Left ventricle myocardium superior (tissue), 1 donor: ENCODE measurements at regions not wholly inside any gene's neighbourhood (a gene's known extent, or its start where the extent isn't known, plus 50 kb on each side); places are given as distances from the start of the nearest gene placed in this dataset.
"Not testable (repeated sequence)": the region's sequence is repeated elsewhere in the genome, so short reads cannot be mapped to it uniquely, and the experiment has no call there.

Experiments used
- ATAC-seq: fragments of 200-7000 bp; cut with Tn5 transposase; one replicate; pipeline ENCODE4 v1.9.1; 2020; ENCODE audit warnings: mild to moderate bottlenecking, moderate library complexity
- DNase-seq: peaks from one replicate; pipeline ENCODE4 v3.0.0-alpha.2; 2020
- intact Hi-C: fragments of 100-400 bp; cut with micrococcal nuclease; formaldehyde crosslinking; loops from one replicate; pipeline ENCODE4 v1.11.0; 2022
- donor health status: DM: no; HTN: yes; CAD: no; lungs with severe emphysema.

DNA sequence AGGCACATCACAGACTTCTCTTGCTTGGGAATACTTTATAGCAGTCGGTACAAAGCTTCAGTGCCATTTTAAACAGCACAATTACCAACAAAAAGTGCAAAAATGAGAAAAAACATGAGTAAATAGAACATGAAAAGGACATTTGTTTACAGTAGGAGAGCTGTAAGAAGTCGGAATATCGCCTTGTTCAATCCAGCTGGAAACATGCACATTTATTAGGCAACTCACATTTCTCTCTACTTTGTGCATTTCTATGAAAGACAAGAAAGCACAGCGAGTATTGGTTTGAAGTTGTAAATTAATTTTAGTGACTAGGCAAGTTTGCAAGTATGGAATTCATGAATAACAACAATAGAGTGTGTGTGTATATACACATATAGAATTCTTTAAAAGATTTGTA lies 484.7 kb downstream of the DACH1 start:
- ATAC-seq (no peak), DNase-seq (no peak)
- intact Hi-C loops = no loop called here

DNA sequence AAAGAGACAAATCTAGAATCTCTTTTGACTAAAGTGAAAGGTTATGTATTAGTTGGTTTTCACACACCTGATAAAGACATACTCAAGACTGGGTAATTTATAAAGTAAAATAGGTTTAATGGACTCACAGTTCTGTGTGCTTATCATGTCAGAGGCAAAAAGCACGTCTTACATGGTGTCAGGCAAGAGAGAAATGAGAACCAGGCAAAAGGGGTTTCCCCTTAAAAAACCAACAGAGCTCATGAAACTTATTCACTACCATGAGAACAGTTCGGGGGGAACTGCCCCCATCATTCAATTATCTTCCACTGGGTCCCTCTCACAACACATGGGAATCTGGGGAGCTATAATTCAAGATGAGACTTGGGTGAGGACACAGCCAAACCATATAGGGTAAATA lies 486.8 kb downstream of the DACH1 start:
- no peak for DNase-seq
- no peak for ATAC-seq
- intact Hi-C loops = no loop called here

DNA sequence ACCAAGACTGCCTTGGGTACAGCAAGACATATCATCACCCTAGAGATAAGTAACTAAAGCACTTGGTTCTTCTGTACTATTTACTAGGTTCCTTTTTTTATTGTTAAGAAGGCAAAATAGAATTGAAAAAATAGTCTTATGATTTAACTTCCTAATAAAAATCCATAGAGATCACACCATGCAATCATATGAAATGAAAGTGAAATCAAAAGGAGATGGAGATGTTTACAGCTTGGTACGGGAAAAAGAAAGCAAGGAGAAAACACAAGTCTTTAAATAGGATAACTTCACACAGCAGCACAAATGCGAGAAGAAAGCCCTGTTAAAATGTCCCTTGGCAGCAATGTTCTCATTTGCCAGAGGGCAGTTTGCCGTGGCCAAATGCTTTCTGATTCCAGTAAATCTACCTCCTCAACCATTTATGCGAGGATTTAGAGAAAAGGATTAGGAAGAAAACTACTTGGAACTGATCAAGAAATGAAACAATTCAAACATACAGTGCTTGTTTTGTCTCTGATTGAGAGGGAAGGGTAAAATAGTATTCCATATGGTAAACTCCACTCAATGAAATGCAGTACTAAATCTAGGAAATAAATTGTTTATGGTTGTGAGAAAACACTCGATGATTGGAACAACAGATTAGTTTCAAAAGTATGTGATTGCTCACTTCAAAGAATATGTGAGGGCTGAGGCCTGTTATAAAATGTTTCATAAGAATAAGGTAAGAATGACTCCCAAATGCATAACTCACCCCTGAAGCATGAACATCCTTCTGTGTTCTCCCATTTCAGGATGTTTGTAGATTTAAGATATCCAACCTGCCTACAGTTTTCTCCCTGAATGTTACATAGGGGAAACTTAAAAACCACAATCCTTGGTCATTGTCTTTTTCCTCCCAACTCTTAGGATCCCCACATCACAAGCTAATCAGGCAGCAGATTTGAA lies 487.8 kb downstream of the DACH1 start:
- DNase-seq (no peak), ATAC-seq (no peak)
- intact Hi-C loops = no loop called here

DNA sequence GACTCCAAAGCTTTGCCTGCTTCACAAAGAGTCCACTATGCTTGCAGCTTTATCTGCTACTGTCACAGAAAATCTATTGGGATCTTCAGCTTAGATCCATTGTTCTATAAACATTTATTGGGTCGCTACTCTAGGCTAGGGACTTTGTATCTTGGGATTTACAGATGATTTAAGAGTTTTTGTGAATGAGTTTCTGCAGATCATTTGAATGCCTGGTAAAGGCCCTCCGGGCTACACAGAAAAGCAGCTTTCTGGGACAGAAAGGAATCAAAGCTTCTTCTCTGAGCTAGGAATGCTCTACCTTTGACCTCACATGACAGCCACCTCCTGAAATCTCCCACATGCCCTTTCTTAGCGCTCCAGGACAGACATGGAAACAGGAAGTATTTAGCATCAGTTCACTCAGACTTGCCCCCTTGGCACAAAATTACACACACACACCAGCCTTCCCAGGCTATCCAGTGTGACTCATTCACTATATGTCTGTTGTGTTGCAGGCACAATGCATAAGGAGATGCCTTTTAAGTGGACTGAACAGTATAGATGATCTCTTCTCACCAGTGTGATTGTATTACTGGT lies 492.4 kb downstream of the DACH1 start:
- ATAC-seq (no peak), DNase-seq (no peak)
- intact Hi-C loops = no loop called here

DNA sequence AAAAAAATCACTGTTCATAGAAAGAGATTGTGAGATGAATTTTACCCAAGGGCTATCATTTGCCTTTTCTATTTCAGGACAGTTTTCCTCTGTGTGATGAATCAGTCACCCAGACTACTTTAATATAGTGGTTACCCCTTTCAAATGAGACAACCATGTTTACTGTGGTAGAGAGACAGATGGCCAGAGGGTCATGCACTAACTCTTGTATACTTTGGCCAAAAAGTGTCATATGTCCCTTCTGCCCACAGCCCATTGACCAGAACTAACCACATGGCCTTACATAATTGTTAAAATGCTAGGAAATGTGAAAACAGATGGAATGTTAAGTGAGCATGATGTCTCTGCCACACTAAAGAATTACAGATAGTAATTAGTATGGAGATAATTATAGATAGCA lies 498.7 kb downstream of the DACH1 start:
- intact Hi-C loops = no loop called here
- ATAC-seq (no peak), DNase-seq (no peak)

DNA sequence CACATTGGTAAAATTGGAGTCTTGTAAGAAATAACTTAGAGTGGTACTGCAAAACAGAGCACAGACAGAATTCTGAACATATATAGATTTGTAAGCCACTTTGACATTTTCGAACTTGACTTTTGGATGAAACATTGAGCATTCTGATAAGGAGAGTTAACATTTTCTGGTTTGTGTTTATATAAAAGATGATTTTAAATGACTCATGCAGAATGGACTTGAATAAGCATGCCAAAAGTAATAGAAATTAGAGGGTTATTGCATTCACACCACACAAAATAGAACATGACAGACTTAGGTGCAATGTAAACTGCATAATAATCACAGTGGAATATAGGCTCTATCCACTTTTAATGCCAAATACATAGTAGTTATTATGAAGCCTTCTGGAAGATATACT lies 507.0 kb downstream of the DACH1 start:
- DNase-seq (no peak), ATAC-seq (no peak)
- intact Hi-C loops = no loop called here

DNA sequence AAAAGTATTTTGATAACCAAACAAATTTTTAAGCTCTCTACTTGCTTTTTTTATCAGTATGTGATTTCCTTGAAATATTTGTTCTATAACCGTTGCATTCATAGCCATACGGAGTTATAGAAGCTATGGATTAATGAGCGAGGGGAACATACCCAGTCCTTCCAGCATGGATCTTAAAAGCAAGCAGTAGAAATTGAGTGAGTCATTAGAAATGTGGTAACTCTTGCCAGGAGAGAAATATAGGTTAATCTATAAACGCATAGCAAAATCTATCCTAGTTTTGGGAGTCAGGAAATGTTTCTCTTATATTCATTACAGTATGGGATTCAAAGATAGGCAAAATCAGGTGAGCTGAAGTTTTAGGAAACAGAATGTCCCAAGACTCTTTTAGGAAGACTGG lies 507.4 kb downstream of the DACH1 start:
- ATAC-seq (no peak), DNase-seq (no peak)
- intact Hi-C loops = no loop called here

DNA sequence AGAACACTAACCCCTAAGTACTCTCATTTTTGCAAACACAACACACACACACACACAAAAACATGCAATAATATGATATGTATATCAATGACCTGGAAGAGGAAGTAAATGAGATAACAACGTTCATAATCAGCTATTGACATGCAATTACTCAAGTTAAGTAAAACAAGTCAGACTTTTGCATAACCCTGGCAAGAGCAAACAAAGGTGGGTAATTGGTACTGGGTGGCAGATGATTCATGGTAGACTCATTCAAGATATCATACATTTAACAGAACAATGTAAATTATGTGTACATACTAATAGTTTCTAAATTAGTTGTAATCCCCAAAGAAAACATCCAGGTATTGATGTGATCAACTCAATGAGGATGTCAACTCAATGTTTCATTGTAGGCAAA lies 508.8 kb downstream of the DACH1 start:
- ATAC-seq (no peak), DNase-seq (no peak)
- intact Hi-C loops = no loop called here

DNA sequence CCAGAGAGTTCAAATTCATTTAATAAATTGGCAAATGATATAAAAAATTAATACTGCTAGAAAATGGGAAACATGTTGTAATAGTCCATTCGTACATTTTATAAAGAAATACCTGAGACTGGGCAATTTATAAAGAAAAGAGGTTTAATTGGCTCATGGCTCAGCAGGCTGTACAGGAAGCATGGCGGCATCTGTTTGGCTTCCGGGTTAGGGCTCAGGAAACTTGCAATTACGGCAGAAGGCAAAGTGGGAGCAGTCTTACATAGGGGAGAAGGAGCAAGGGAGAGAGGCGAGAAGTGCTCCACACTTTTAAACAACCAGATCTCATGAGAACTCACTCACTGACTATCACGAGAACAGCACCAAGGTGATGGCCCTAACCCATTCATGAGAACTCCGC lies 512.0 kb downstream of the DACH1 start:
- intact Hi-C loops = no loop called here
- ATAC-seq (no peak), DNase-seq (no peak)

DNA sequence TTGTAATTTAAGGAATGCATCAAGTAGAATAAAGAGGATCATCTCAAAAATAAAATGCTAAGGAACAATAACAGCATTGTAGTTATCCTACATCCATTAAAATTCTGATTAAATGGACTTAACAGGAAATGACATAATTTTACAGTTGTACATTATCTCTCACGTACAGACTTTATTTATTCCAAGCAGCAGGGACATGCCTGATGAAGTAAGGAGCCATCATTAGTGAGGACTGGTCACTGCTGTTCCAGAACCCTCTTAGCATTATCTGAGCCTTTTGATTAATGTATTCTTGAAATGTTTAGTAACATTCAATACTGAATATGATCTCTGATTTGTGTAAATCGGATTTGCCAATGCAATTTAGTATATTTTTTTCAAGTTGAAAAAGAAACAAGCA lies 516.1 kb downstream of the DACH1 start:
- DNase-seq (no peak), ATAC-seq (no peak)
- intact Hi-C loops = no loop called here

DNA sequence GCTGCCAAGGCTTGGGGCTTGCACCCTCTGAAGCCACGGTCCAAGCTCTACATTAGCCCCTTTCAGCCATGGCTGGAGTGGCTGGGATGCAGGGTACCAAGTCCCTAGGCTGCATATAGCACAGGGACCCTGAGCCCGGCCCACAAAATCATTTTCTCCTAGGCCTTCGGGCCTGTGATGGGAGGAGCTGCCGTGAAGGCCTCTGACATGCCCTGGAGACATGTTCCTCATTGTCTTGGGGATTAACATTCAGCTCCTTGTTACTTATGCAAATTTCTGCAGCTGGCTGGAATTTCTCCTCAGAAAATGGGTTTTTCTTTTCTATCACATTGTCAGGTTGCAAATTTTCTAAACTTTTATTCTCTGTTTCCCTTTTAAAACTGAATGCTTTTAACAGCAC lies 521.1 kb downstream of the DACH1 start:
- DNase-seq, ATAC-seq, intact Hi-C loops: not testable (repeated sequence)

DNA sequence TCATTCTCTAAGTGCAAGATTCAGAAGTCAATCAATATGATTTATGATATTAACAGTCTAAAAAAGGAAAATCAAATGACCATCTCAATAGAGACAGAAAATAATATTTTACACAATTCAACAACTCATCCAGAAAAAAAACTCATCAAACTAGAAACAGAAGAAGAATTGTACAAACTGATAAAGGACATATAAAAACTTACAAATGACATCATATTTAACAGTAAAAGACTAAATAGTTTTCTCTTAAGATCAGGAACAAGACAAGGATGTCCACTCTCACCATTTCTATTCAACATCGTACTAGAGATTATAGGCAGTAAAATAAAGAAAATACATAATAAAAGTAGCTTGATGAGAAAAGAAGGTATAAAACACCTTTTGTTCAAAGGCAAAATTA lies 527.3 kb downstream of the DACH1 start:
- no peak for ATAC-seq
- intact Hi-C loops = no loop called here
- DNase-seq = no peak

DNA sequence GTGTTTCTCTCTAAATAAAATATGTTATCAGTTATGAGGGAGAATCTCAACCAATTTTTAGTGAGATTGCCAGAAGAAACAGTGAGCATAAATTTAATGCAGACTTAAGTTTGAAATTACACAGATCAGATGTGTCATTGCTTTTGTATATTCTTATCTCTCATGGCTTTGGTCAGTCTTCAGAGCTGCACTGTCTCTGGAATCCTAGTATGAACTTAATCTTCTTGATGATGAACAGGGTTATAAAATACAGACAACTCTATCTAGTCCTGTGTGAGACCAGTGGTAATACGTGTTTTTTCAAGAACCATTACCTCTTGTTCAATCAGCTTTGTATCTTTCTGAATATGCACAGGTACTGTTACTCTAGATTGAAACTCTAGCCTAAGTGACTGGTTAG lies 528.0 kb downstream of the DACH1 start:
- intact Hi-C loops = no loop called here
- DNase-seq (no peak), ATAC-seq (no peak)

DNA sequence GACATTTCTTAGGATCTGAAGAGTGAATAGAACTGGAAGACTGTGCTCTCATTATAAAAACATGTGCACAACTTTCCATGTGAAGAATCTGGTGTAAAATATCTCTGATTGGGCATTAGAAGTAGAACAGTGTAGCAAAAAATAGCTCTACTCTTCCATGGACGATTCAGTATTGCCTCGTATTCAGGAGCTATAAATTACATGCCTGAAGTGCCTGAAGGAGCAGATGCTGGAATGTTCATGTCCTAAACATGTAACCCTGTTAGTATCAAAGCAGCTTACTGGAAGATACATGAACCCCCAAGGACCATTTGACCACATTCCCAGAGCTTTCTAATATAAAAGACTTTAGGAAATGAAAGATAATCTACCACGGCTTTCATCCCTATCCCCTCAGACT lies 528.9 kb downstream of the DACH1 start:
- intact Hi-C loops = no loop called here
- no peak for DNase-seq
- no peak for ATAC-seq

DNA sequence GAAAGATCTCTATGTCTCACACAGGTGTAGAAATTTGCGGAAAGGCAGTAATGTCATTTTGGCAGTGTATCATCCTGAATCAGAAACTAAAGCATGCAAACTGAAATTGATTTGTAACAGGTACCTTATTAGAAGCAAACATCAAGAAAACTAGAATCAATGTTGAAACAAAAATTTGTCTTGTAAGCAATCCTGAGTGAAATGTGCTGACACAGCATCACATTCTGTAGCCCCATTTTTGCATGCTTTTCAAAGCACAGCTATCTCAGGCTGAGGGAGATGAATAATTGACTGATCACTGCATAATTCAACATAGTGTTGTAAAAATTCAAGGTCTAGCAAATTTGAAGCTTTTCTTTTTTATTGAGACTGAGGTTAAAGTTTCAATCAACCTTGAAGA lies 539.7 kb downstream of the DACH1 start:
- DNase-seq (no peak), ATAC-seq (no peak)
- intact Hi-C loops = no loop called here

DNA sequence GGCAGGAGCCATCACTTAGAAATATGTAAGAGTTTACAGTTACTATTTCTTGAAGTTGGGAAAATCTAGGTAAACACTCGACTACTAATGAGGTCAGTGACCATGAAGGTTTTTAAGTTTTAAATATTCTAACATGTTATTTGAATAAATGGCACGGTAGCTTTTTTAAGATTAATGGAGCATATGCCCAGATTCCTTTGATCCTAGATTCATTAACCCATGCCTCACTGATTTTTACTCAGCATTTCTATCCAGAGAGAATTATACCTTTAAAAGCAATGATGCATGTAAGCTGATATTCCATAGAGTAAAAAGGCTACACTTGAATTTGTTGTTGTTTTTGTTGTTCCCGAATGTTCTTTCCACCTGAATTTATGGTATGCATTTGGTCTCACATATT lies 541.4 kb downstream of the DACH1 start:
- DNase-seq = no peak
- intact Hi-C loops = no loop called here
- no peak for ATAC-seq

DNA sequence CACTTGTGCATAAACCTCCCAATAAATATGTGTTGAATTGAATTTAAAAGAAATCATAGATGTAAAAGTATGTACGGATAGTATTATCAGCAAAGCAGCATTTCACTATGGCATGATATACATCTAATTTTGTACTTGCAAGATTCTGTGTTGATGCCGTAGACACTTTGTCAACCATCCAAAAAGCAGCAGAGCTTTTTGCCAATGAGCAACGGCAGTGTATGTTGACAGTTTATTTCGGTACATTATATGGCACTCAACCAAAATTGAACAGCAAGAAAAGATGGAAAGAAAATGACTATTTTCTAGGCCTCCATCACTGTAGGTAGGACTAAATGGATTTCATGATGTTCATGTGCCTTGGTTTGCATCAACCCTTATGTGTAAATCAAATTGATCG lies 543.7 kb downstream of the DACH1 start:
- ATAC-seq = no peak
- no peak for DNase-seq
- intact Hi-C loops = no loop called here

DNA sequence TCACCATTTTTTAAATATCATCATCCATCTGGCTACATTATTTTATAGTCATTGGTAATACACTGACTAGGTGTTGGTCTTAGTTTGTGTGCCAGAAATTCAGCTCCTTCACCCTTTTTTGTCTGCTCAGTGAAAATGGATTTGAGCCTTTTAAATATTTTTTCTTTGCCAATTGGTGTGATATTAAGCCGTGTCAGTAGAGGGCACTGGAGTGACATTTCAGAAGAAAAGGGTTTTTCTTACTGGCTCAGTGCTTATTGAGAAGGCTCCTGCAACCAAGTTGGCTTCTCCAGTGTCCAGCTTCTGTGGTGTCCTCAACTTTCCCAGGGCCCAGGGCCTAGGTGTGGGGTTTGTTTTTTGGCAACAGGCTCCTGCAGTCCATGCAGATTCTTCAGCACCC lies 546.6 kb downstream of the DACH1 start:
- intact Hi-C loops = no loop called here
- DNase-seq (no peak), ATAC-seq (no peak)

DNA sequence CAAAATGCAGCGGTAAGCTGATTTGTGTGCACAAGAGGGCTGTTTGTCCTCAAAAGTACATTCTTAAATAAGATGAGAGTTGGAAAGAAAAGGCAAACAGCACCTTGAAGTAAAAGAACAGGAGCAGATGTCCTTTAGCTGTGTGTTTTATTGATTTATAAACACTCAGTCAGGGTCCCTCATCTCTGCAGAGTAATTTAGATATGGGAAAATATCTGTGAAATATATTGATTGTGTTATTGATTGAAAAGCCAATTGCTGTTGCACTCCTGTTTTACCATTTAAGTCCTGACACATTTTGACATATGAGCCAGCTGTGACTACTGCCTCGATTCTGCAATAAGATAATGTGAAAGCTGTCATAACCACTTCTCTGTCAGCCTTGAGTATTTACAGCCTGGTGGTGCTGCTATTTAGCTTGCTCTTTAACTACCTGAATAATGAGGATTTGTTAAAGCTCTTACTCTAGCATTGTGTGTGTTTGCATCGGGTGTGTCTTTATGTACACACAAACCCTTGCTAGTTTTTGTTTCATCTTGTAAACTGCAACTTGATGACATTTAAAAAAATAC lies 550.1 kb downstream of the DACH1 start:
- intact Hi-C loops = no loop called here
- ATAC-seq (no peak), DNase-seq (no peak)

DNA sequence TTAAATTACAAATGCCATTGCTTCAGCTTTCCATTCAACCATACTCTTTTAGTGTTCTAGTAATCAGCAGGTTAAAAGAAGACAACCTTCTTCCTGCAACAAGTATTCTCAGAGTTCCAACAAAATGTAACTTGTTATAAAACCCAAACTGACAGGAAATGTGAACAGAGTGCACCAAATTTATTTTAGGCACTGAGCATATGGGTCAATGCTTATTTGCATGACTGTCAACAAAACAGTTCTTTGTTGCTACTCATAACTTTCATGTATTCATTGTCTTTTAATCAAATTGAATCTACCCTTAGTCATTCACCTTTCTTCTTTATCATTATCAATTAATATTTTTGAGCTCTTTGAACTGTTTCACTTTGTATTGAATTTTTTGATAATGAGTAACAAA lies 554.1 kb downstream of the DACH1 start:
- ATAC-seq (no peak), DNase-seq (no peak)
- intact Hi-C loops = no loop called here

DNA sequence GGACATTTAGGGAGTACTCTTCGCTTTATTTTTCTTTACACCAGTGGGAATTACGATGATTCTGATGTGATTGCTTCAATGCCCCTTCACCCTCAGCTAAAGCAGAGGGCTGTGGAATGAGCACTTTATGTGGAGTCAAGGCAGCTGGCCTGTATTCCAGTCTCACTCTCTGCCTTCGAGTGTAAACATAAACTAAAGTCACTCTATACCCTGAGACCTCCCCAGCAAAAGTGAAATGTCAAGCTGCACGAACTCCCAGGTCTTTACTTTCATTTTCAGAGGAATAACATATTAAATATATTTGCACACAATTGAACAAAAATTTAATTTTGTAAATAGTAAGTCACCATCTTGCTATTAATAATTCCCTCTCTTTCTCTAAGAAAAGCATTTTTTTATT lies 557.1 kb downstream of the DACH1 start:
- ATAC-seq (no peak), DNase-seq (no peak)
- intact Hi-C loops = no loop called here
